NCI-H2196 (cell line): ENCODE measurements at regions not wholly inside any gene's neighbourhood (a gene's known extent, or its start where the extent isn't known, plus 50 kb on each side); places are given as distances from the start of the nearest gene placed in this dataset.

Experiments
- DNase-seq: peaks from one replicate; lab custom pipeline; 2025; ENCODE audit not compliant: unreplicated experiment; lab: John Stamatoyannopoulos, UW

- DNase-seq: no peak
Observed at GRCh38 chr3:18007980-18008379, 265.5 kb upstream of the TBC1D5 start.

GRCh38 chr3:17995769-17996168, 253.3 kb upstream of the TBC1D5 start:
- no peak for DNase-seq

GRCh38 chr3:17994167-17994566, 251.7 kb upstream of the TBC1D5 start:
- DNase-seq: no peak

- DNase-seq: no peak
Observed at GRCh38 chr3:17990390-17990789, 248.0 kb upstream of the TBC1D5 start.

GRCh38 chr3:17986348-17986816, 244.0 kb upstream of the TBC1D5 start:
- no peak for DNase-seq

- DNase-seq: no peak
Observed at GRCh38 chr3:17985658-17986347, 243.4 kb upstream of the TBC1D5 start.

GRCh38 chr3:17983106-17983505, 240.7 kb upstream of the TBC1D5 start:
- no peak for DNase-seq

GRCh38 chr3:17982211-17982880, 239.9 kb upstream of the TBC1D5 start:
- DNase-seq: no peak

- DNase-seq: no peak
Observed at GRCh38 chr3:17980863-17981262, 238.4 kb upstream of the TBC1D5 start.

GRCh38 chr3:17979911-17980310, 237.5 kb upstream of the TBC1D5 start:
- no peak for DNase-seq

- DNase-seq: no peak
Observed at GRCh38 chr3:17979252-17979651, 236.8 kb upstream of the TBC1D5 start.

GRCh38 chr3:17974206-17974841, 231.9 kb upstream of the TBC1D5 start:
- DNase-seq: no peak

- DNase-seq: no peak
Observed at GRCh38 chr3:17972959-17973906, 230.8 kb upstream of the TBC1D5 start.

GRCh38 chr3:17972476-17972875, 230.0 kb upstream of the TBC1D5 start:
- no peak for DNase-seq

GRCh38 chr3:17972030-17972429, 229.6 kb upstream of the TBC1D5 start:
- DNase-seq: no peak

- no peak for DNase-seq
Observed at GRCh38 chr3:17969985-17970568, 227.6 kb upstream of the TBC1D5 start.

GRCh38 chr3:17969244-17969643, 226.8 kb upstream of the TBC1D5 start:
- DNase-seq: no peak

- DNase-seq: no peak
Observed at GRCh38 chr3:17967953-17968607, 225.6 kb upstream of the TBC1D5 start.

- DNase-seq: no peak
Observed at GRCh38 chr3:17967111-17967510, 224.7 kb upstream of the TBC1D5 start.

- DNase-seq: no peak
Observed at GRCh38 chr3:17965331-17965730, 222.9 kb upstream of the TBC1D5 start.
